Caco-2 (cell line): ENCODE measurements at regions not wholly inside any gene's neighbourhood (a gene's known extent, or its start where the extent isn't known, plus 50 kb on each side); places are given as distances from the start of the nearest gene placed in this dataset.
"Not testable (repeated sequence)": the region's sequence is repeated elsewhere in the genome, so short reads cannot be mapped to it uniquely, and the experiment has no call there.

Experiments used
- BruUV-seq: library from RNA; stranded (reverse); fragments of 400-500 nt; replicated peaks from 2 replicates; lab custom pipeline; 2021; lab: Mats Ljungman, UMichigan
- CTCF ChIA-PET: fragments of 300-600 bp; sonication (Branson Sonifier 250); formaldehyde crosslinking; loops from one replicate; lab custom pipeline; 2022; ENCODE audit warnings: antibody characterized with exemption; lab: Charles Lee
- POLR2A ChIA-PET: fragments of 300-600 bp; sonication (Branson Sonifier 250); formaldehyde crosslinking; loops from one replicate; lab custom pipeline; 2022; ENCODE audit warnings: antibody characterized with exemption; lab: Charles Lee
- DNase-seq, 2 experiments: peaks; one replicate each; pipeline versions ENCODE4 v3.0.0 to v3.0.0-alpha.2; 2020 to 2022
- H3K27me3 ChIP-seq: replicated peaks from 2 replicates; pipeline ENCODE4 v1.6.0; 2011; ENCODE audit warnings: low read length; ENCODE audit not compliant: control insufficient read depth, insufficient read depth
- H3K36me3 ChIP-seq: 2 replicates; pipeline ENCODE4 v1.5.1; 2011; ENCODE audit warnings: low read length; ENCODE audit not compliant: control insufficient read depth, insufficient read depth
- H3K4me1 ChIP-seq: fragments of 250-450 bp; sonication (Bioruptor Pico); 2 replicates; pipeline ENCODE4 v1.5.1; 2020; ENCODE audit warnings: mild to moderate bottlenecking
- H3K4me3 ChIP-seq: 2 replicates; pipeline ENCODE4 v1.5.1; 2011; ENCODE audit warnings: low read depth, mild to moderate bottlenecking, control low read depth, low read length
- H3K9me3 ChIP-seq: fragments of 250-450 bp; sonication (Bioruptor Pico); 2 replicates; pipeline ENCODE4 v1.5.1; 2020; ENCODE audit warnings: mild to moderate bottlenecking, moderate library complexity
- H3K27ac Mint-ChIP-seq: one replicate; pipeline ENCODE4 v1.8.0; 2022; ENCODE audit warnings: mixed read lengths; ENCODE audit not compliant: unreplicated experiment
- H3K27me3 Mint-ChIP-seq: one replicate; pipeline ENCODE4 v1.8.0; 2022; ENCODE audit warnings: mixed read lengths; ENCODE audit not compliant: insufficient read depth, unreplicated experiment
- H3K36me3 Mint-ChIP-seq: one replicate; pipeline ENCODE4 v1.8.0; 2022; ENCODE audit warnings: mild to moderate bottlenecking, mixed read lengths; ENCODE audit not compliant: insufficient read depth, unreplicated experiment
- H3K4me1 Mint-ChIP-seq: one replicate; pipeline ENCODE4 v1.8.0; 2022; ENCODE audit warnings: low read depth, mixed read lengths; ENCODE audit not compliant: unreplicated experiment
- H3K4me3 Mint-ChIP-seq: one replicate; pipeline ENCODE4 v1.8.0; 2022; ENCODE audit warnings: mild to moderate bottlenecking, moderate library complexity, mixed read lengths; ENCODE audit not compliant: unreplicated experiment
- H3K9me3 Mint-ChIP-seq: one replicate; pipeline ENCODE4 v1.8.0; 2022; ENCODE audit warnings: mixed read lengths; ENCODE audit not compliant: unreplicated experiment
- CTCF ChIP-seq, 2 experiments: fragments of 200-600 bp in 1 of 2; IDR thresholded peaks; 1 replicate in 1 of 2; 2 replicates in 1 of 2; pipeline versions ENCODE4 v1.5.1 to v1.8.0; 2011 to 2022; ENCODE audit warnings: antibody characterized with exemption in 1 of 2, control low read depth in 1 of 2, inconsistent platforms in 1 of 2, low read depth in 1 of 2, low read length in 1 of 2, mild to moderate bottlenecking in 1 of 2, moderate library complexity in 1 of 2; ENCODE audit not compliant: insufficient read depth in 1 of 2, severe bottlenecking in 1 of 2, unreplicated experiment in 1 of 2
- intact Hi-C: fragments of 100-400 bp; cut with micrococcal nuclease; formaldehyde crosslinking; loops from one replicate; pipeline ENCODE4 v1.10.0; 2022; ENCODE audit not compliant: unreplicated experiment

GRCh38 chr2:53600815-53601214 lies 166.8 kb upstream of the CHAC2 start:
- Histone ChIP-seq H3K4me1 (no peaks in the 10 kb centered on the region), H3K36me3 (no peaks in the 10 kb centered on the region), H3K9me3 (no peaks in the 10 kb centered on the region), H3K4me3 (no peak overlapping the region), H3K27me3 (no peaks in the 10 kb centered on the region)
- no peak overlapping the region for H3K4me3 Mint-ChIP-seq
- BruUV-seq: no TSS peak
- ChIA-PET POLR2A (no interaction called here), CTCF (no interaction called here)
- no peak overlapping the region for H3K27ac Mint-ChIP-seq
- no peaks in the 10 kb centered on the region for H3K36me3 Mint-ChIP-seq
- H3K27me3 Mint-ChIP-seq: peaks cover 29% of the 10 kb centered on the region
- TF ChIP-seq CTCF (IDR thresholded peaks at IDR 0.05; ENCODE audit: insufficient read depth in 1 of 2, low read depth in 1 of 2, low read length in 1 of 2, severe bottlenecking in 1 of 2, unreplicated experiment in 1 of 2): no peak
- no peak for DNase-seq
- H3K4me1 Mint-ChIP-seq: no peaks in the 10 kb centered on the region
- intact Hi-C loops: no loop called here
- H3K9me3 Mint-ChIP-seq: no peaks in the 10 kb centered on the region

GRCh38 chr2:53586733-53587612 lies 180.6 kb upstream of the CHAC2 start:
- intact Hi-C loops, H3K36me3 ChIP-seq, POLR2A ChIA-PET, H3K4me1 ChIP-seq, H3K36me3 Mint-ChIP-seq, H3K27me3 Mint-ChIP-seq, H3K27me3 ChIP-seq, H3K9me3 ChIP-seq, H3K9me3 Mint-ChIP-seq, CTCF ChIA-PET, H3K4me1 Mint-ChIP-seq: not testable (repeated sequence)
- H3K4me3 ChIP-seq: peak overlapping the region; percentile 39
- peak; percentile 39 for DNase-seq
- peak overlapping the region; percentile 82 for H3K4me3 Mint-ChIP-seq
- TSS peak; percentile 74 for BruUV-seq
- peak overlapping the region; percentile 90 for H3K27ac Mint-ChIP-seq

- H3K27me3 ChIP-seq: no peaks in the 10 kb centered on the region
- Mint-ChIP-seq H3K27ac (no peak overlapping the region), H3K4me3 (no peak overlapping the region), H3K27me3 (peaks cover 2% of the 10 kb centered on the region), H3K4me1 (peaks cover 8% of the 10 kb centered on the region), H3K9me3 (no peaks in the 10 kb centered on the region), H3K36me3 (no peaks in the 10 kb centered on the region)
- BruUV-seq: no TSS peak
- H3K36me3 ChIP-seq: no peaks in the 10 kb centered on the region
- ChIA-PET CTCF (no interaction called here), POLR2A (no interaction called here)
- intact Hi-C loops: no loop called here
- H3K4me1 ChIP-seq: 0 out of 2 replicates have a peak, but pooled peaks cover 4% of the 10 kb centered on the region
- no peak for TF ChIP-seq CTCF (IDR thresholded peaks at IDR 0.05; ENCODE audit: insufficient read depth in 1 of 2, low read depth in 1 of 2, low read length in 1 of 2, severe bottlenecking in 1 of 2, unreplicated experiment in 1 of 2)
- no peak overlapping the region for H3K4me3 ChIP-seq
- no peaks in the 10 kb centered on the region for H3K9me3 ChIP-seq
- no peak for DNase-seq
Observed at GRCh38 chr2:53584986-53585385, 182.6 kb upstream of the CHAC2 start.
